ENCODE measurements at regions not wholly inside any gene's neighbourhood (a gene's known extent, or its start where the extent isn't known, plus 50 kb on each side); places are given as distances from the start of the nearest gene placed in this dataset.

- no peak for TF ChIP-seq YY1 (IDR thresholded peaks at IDR 0.05; ENCODE audit: low read depth)
- TF ChIP-seq MAX (IDR thresholded peaks at IDR 0.05): no peak
- no peak for TF ChIP-seq CEBPB (IDR thresholded peaks at IDR 0.05)
- no peak for TF ChIP-seq REST (IDR thresholded peaks at IDR 0.05; ENCODE audit: low read depth)
- TF ChIP-seq EGR1 (IDR thresholded peaks at IDR 0.05): no peak
- no peak for TF ChIP-seq EP300 (IDR thresholded peaks at IDR 0.05; ENCODE audit: borderline replicate concordance)
- TF ChIP-seq, protein P1, sequence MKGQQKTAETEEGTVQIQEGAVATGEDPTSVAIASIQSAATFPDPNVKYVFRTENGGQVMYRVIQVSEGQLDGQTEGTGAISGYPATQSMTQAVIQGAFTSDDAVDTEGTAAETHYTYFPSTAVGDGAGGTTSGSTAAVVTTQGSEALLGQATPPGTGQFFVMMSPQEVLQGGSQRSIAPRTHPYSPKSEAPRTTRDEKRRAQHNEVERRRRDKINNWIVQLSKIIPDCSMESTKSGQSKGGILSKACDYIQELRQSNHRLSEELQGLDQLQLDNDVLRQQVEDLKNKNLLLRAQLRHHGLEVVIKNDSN (IDR thresholded peaks at IDR 0.05): no peak
- TF ChIP-seq RAD21 (IDR thresholded peaks at IDR 0.05; ENCODE audit: low read depth): no peak
- no peak for TF ChIP-seq TAF1 (IDR thresholded peaks at IDR 0.05; ENCODE audit: low read depth)
- no peak for TF ChIP-seq FOXM1 (IDR thresholded peaks at IDR 0.05; ENCODE audit: borderline replicate concordance, low read depth)
- no peak for TF ChIP-seq TEAD4 (IDR thresholded peaks at IDR 0.05)
- TF ChIP-seq CREB1 (IDR thresholded peaks at IDR 0.05; ENCODE audit: low read depth): no peak
- no peak for TF ChIP-seq TCF12 (IDR thresholded peaks at IDR 0.05; ENCODE audit: low read depth)
- TF ChIP-seq NFIC (IDR thresholded peaks at IDR 0.05): no peak
These were observed 556.7 kb upstream of the GRIN3A start for GRCh38 chr9:102295188-102295587.

Data from Ishikawa (cell line).